T-cell (primary cell): ENCODE measurements at regions not wholly inside any gene's neighbourhood (a gene's known extent, or its start where the extent isn't known, plus 50 kb on each side); places are given as distances from the start of the nearest gene placed in this dataset.

Source experiments
- ATAC-seq, 4 experiments: fragments of 200-7000 bp in 3 of 4; fragments of 150-1000 bp in 1 of 4; cut with Tn5 transposase; replicated peaks in 1 of 4; 1 replicate in 3 of 4; 2 replicates in 1 of 4; pipeline ENCODE4 v1.10.0; 2021; ENCODE audit warnings: moderate library complexity in 3 of 4, mild to moderate bottlenecking in 2 of 4, moderate number of reproducible peaks in 1 of 4
- CTCF ChIA-PET, 2 donors: fragments of 300-600 bp; sonication (Branson Sonifier 250); formaldehyde crosslinking; loops; one replicate each; lab custom pipeline; 2022; ENCODE audit warnings: antibody characterized with exemption in 2 of 2; lab: Charles Lee
- POLR2A ChIA-PET, 2 donors: fragments of 300-600 bp; sonication (Branson Sonifier 250); formaldehyde crosslinking; loops; one replicate each; lab custom pipeline; 2022; ENCODE audit warnings: antibody characterized with exemption in 2 of 2; lab: Charles Lee
- DNase-seq, 35 experiments: peaks; one replicate each; pipeline versions ENCODE4 v3.0.0 to v3.0.0-alpha.2; 2013 to 2023
- H3K27ac ChIP-seq: one replicate; pipeline ENCODE4 v1.5.1; 2013; ENCODE audit warnings: low read length
- H3K27me3 ChIP-seq, 2 experiments: replicated peaks in 1 of 2; 1 replicate in 1 of 2; 2 replicates in 1 of 2; pipeline versions ENCODE4 v1.6.1 to v1.7.0; 2013; ENCODE audit warnings: low read length in 1 of 2, mixed read lengths in 1 of 2; ENCODE audit not compliant: control insufficient read depth in 2 of 2, insufficient read depth in 2 of 2; ENCODE audit errors: extremely low read depth in 1 of 2
- H3K36me3 ChIP-seq, 2 donors: 1 replicate in 1 of 2; 2 replicates in 1 of 2; pipeline versions ENCODE4 v1.6.1 to v1.7.0; 2013; ENCODE audit warnings: low read length in 1 of 2; ENCODE audit not compliant: control insufficient read depth in 2 of 2, insufficient read depth in 1 of 2; ENCODE audit errors: extremely low read depth in 1 of 2
- H3K4me1 ChIP-seq, 2 experiments: 1 replicate in 1 of 2; 2 replicates in 1 of 2; pipeline versions ENCODE4 v1.6.1 to v1.7.0; 2013; ENCODE audit warnings: low read length in 2 of 2, mixed read lengths in 1 of 2; ENCODE audit not compliant: insufficient read depth in 2 of 2, control insufficient read depth in 1 of 2; ENCODE audit errors: extremely low read depth in 1 of 2
- H3K4me3 ChIP-seq, 2 donors: 1 replicate in 1 of 2; 2 replicates in 1 of 2; pipeline versions ENCODE4 v1.5.1 to v1.7.0; 2013; ENCODE audit warnings: mild to moderate bottlenecking in 2 of 2, low read length in 1 of 2, moderate library complexity in 1 of 2; ENCODE audit not compliant: control insufficient read depth in 1 of 2; ENCODE audit errors: extremely low read depth in 1 of 2
- H3K9me3 ChIP-seq: 2 replicates; pipeline ENCODE4 v1.7.0; 2013
- H3K27ac Mint-ChIP-seq, 2 donors: one replicate each; pipeline ENCODE4 v1.8.0; 2020 to 2021; ENCODE audit warnings: mild to moderate bottlenecking in 2 of 2, mixed read lengths in 2 of 2
- H3K27me3 Mint-ChIP-seq, 2 donors: one replicate each; pipeline ENCODE4 v1.8.0; 2021 to 2022; ENCODE audit warnings: mixed read lengths in 2 of 2
- H3K36me3 Mint-ChIP-seq: one replicate; pipeline ENCODE4 v1.8.0; 2021; ENCODE audit warnings: mixed read lengths
- H3K4me1 Mint-ChIP-seq, 3 donors: one replicate each; pipeline ENCODE4 v1.8.0; 2020 to 2022; ENCODE audit warnings: mixed read lengths in 3 of 3, mild to moderate bottlenecking in 1 of 3
- H3K4me3 Mint-ChIP-seq, 3 donors: one replicate each; pipeline ENCODE4 v1.8.0; 2020 to 2022; ENCODE audit warnings: mild to moderate bottlenecking in 3 of 3, mixed read lengths in 3 of 3, moderate library complexity in 3 of 3
- H3K9me3 Mint-ChIP-seq, 3 donors: one replicate each; pipeline ENCODE4 v1.8.0; 2020 to 2022; ENCODE audit warnings: mixed read lengths in 3 of 3
- WGBS: methylation state at CpG from one replicate; pipeline ENCODE4 v1.1.5; 2013; ENCODE audit warnings: missing lambda C conversion rate; ENCODE audit not compliant: insufficient coverage; 5-methylcytosine and 5-hydroxymethylcytosine counted together

DNA sequence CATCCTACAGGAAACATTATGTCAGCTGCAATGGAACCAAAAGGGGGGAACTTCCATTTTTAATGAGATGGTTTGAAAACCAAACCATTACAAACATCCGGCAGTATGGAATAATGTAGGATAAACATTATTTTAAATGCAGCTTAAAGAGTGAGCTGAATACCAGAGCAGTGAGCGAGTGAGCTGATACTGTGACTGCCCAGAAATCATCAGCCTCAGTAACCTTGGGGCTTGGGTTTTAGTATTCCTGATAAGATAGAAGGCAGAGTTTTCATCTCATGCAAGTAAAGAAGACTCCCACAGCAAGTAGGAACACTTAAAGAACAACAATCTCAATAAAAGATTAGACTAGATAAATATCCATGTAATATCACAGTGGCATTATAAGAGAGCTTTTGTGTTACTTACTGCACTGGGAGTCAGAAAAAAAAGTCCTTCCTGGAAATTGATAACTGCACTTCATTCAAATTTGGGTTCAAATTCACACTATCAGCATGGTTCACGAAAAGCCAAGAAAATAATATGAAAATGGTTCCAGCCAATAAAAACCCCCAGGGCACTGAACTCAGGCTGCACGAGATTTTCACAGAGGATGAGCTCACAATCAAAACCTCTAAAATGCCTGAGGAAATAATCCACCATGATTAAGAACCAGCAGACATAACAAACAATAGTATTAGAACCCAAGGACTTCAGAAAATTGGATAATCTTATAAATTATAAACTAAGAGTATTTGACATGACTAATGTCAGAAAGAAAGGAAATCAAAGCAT, 115.7 kb downstream of the MTPAP start:
- no peaks in the 10 kb centered on the region for H3K36me3 ChIP-seq
- peaks cover 0 to 8% of the 10 kb centered on the region in 2 experiments for H3K27me3 ChIP-seq
- no peaks in the 10 kb centered on the region for H3K9me3 Mint-ChIP-seq
- DNase-seq (no peak), ATAC-seq (no peak)
- POLR2A ChIA-PET: no interaction called here
- CTCF ChIA-PET: interaction anchor here in 1 of 2 donors (0.6 kb wide), 1 partner anchor 1593 kb away, joined by 3 read pairs; no protein-coding TSS in a partner anchor
- no peak overlapping the region for H3K4me3 ChIP-seq
- H3K36me3 Mint-ChIP-seq: no peaks in the 10 kb centered on the region
- no peak overlapping the region for H3K27ac ChIP-seq
- no peak overlapping the region for H3K4me3 Mint-ChIP-seq
- H3K4me1 Mint-ChIP-seq: peaks cover 0 to 6% (median 2%) of the 10 kb centered on the region in 3 donors
- peaks cover 3 to 9% of the 10 kb centered on the region in 2 experiments for H3K4me1 ChIP-seq
- no CpG with 5 or more reads among the region's 4 CpGs for WGBS
- no peaks in the 10 kb centered on the region for H3K9me3 ChIP-seq
- no peak overlapping the region for H3K27ac Mint-ChIP-seq
- peaks cover 12 to 16% of the 10 kb centered on the region in 2 donors for H3K27me3 Mint-ChIP-seq

DNA sequence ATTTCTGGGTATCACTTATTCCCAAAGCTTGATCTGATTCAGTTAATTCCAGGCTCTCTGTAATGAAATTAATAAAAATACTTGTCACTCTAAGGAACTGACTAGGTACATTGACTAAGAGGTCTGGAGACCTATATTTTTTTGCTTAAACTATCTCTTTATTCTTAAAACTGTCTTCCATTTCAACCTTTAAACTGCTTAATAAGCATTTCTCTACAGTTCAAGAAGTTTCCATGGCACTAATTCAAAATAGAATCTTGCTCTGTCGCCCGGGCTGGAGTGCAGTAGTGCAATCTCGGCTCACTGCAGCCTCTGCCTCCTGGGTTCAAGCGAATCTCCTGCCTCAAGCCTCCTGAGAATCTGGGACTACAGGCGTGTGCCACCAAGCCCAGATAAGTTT, 117.4 kb downstream of the MTPAP start:
- H3K27ac ChIP-seq: no peak overlapping the region
- H3K4me3 ChIP-seq: no peak overlapping the region
- ChIA-PET CTCF (interaction anchor here in 1 of 2 donors (1.0 to 1.1 kb wide), 3 partner anchors 9 to 233 kb away, joined by 3 to 5 read pairs (median 4); no protein-coding TSS in a partner anchor), POLR2A (no interaction called here)
- no peaks in the 10 kb centered on the region for H3K9me3 ChIP-seq
- peaks cover 0 to 10% of the 10 kb centered on the region in 2 experiments for H3K27me3 ChIP-seq
- H3K36me3 ChIP-seq: no peaks in the 10 kb centered on the region
- ATAC-seq (no peak), DNase-seq (no peak)
- no peaks in the 10 kb centered on the region for H3K9me3 Mint-ChIP-seq
- 78% methylated on average over 4 of the region's 5 CpGs for WGBS
- H3K4me1 ChIP-seq: peaks cover 3 to 9% of the 10 kb centered on the region in 2 experiments
- no peak overlapping the region for H3K4me3 Mint-ChIP-seq
- H3K4me1 Mint-ChIP-seq: peaks cover 0 to 6% (median 2%) of the 10 kb centered on the region in 3 donors
- H3K27ac Mint-ChIP-seq: no peak overlapping the region
- H3K36me3 Mint-ChIP-seq: no peaks in the 10 kb centered on the region
- peaks cover 12 to 17% of the 10 kb centered on the region in 2 donors for H3K27me3 Mint-ChIP-seq

DNA sequence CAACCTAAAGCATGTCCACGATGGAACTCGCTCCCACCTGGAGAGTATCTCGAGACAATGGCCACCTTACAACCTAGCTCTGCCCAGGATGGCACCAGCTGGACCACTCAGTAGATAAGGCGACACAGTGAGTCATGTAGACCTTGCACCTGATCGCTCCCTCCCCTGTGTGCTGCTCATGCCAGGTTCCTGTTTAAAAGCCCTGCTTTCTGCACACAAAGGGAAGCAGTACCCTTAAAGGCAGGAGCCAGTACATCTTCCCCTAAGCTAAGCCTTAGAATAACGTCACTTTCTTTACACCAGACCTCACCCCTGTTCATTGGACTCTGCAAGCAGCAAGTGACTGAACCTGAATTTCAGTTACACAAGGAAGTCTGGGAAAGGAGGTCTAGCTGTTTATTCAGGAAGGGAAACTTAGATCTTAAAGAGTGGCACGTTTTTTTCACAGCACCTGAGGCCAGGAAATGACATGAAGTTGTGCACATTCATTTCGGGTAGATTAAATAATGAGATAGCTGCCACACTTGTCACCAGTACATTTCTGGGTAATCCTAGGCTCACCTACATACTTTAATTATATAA, 117.9 kb downstream of the MTPAP start:
- Histone ChIP-seq H3K36me3 (no peaks in the 10 kb centered on the region), H3K27me3 (peaks cover 0 to 10% of the 10 kb centered on the region in 2 experiments), H3K4me3 (no peak overlapping the region), H3K9me3 (no peaks in the 10 kb centered on the region), H3K4me1 (peaks cover 3 to 9% of the 10 kb centered on the region in 2 experiments), H3K27ac (no peak overlapping the region)
- ATAC-seq (no peak), DNase-seq (peak in 1 of 35 experiments; percentile 11)
- H3K9me3 Mint-ChIP-seq: no peaks in the 10 kb centered on the region
- 51% methylated on average over 5 of the region's 8 CpGs for WGBS
- H3K4me1 Mint-ChIP-seq: peaks cover 0 to 6% (median 2%) of the 10 kb centered on the region in 3 donors
- H3K27ac Mint-ChIP-seq: no peak overlapping the region
- H3K4me3 Mint-ChIP-seq: no peak overlapping the region
- POLR2A ChIA-PET: no interaction called here
- CTCF ChIA-PET: interaction anchor here in 1 of 2 donors (1.0 to 1.1 kb wide), 3 partner anchors 10 to 233 kb away, joined by 3 to 5 read pairs (median 4); no protein-coding TSS in a partner anchor
- no peaks in the 10 kb centered on the region for H3K36me3 Mint-ChIP-seq
- H3K27me3 Mint-ChIP-seq: peaks cover 12 to 17% of the 10 kb centered on the region in 2 donors

DNA sequence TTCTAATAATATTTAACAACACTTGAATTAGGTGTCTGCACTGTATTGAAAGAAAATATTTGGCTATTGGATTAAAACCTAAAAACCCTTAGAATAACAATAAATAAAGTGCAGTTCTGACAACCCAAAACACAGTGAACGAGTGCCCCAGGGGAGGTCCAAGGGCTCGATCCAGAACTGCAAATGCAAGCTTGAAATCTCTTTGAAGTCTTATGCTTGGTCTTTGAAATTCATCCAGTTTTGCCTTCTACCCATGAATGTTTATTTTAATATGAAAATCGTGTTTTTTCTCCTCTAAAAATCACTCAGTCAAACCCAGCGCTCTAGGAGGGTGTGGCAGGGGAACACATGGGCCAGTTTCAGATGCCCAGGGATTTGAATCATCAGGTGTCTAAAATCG, 119.5 kb downstream of the MTPAP start:
- Histone ChIP-seq H3K27me3 (peaks cover 0 to 10% of the 10 kb centered on the region in 2 experiments), H3K27ac (no peak overlapping the region), H3K9me3 (no peaks in the 10 kb centered on the region), H3K4me1 (peaks cover 3 to 9% of the 10 kb centered on the region in 2 experiments), H3K4me3 (no peak overlapping the region), H3K36me3 (no peaks in the 10 kb centered on the region)
- 67% methylated on average over 1 of the region's 5 CpGs for WGBS
- Mint-ChIP-seq H3K4me1 (peaks cover 0 to 6% (median 2%) of the 10 kb centered on the region in 3 donors), H3K4me3 (no peak overlapping the region), H3K36me3 (no peaks in the 10 kb centered on the region), H3K27ac (no peak overlapping the region), H3K27me3 (peaks cover 10 to 17% of the 10 kb centered on the region in 2 donors), H3K9me3 (no peaks in the 10 kb centered on the region)
- ChIA-PET POLR2A (no interaction called here), CTCF (interaction anchor here (0.5 to 0.6 kb wide), 2 partner anchors 473 to 1862 kb away, joined by 3 to 9 read pairs; no protein-coding TSS in a partner anchor)
- DNase-seq: no peak
- no peak for ATAC-seq

DNA sequence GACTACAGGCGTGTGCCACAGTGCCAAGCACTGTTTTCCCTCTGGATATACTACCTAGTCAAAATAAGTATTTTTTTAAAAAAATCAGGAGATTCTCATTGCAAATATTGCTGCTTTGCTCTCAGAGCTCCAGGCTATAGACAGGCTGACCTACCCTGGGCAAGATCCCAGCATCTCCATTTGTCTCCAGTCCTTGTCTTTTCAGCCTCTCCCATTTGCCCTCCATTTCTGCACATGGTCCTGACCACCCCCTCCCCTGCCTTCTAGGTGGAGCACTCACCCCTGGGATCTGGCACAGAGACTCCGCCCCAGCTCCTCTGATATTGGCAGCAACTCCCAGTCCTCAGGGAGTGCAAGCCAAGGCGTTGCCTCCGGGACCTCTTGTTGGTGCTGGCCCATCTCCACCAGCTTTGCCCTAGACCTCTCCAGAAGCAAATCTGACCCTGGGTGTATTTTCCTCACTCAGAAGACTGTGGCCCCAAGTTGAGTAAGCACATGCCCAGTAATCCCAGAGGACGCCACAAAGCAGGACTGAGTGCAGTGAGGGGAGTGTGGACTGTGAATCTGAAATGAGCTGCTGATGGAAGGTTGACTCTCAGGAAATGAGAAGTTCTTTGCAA, 120.6 kb downstream of the MTPAP start:
- no peaks in the 10 kb centered on the region for H3K36me3 ChIP-seq
- peak overlapping the region in 1 of 2 donors; percentile 37 for H3K27ac Mint-ChIP-seq
- CTCF ChIA-PET: interaction anchor here in 1 of 2 donors (0.5 kb wide), 1 partner anchor 468 kb away, joined by 3 read pairs; no protein-coding TSS in a partner anchor
- H3K9me3 Mint-ChIP-seq: no peaks in the 10 kb centered on the region
- no peaks in the 10 kb centered on the region for H3K9me3 ChIP-seq
- WGBS: 95% methylated on average over 4 of the region's 5 CpGs
- H3K4me3 ChIP-seq: no peak overlapping the region
- H3K27me3 Mint-ChIP-seq: peaks cover 9 to 15% of the 10 kb centered on the region in 2 donors
- no peaks in the 10 kb centered on the region for H3K36me3 Mint-ChIP-seq
- H3K4me1 ChIP-seq: peaks cover 3 to 9% of the 10 kb centered on the region in 2 experiments
- POLR2A ChIA-PET: no interaction called here
- ATAC-seq: no peak
- H3K27me3 ChIP-seq: peaks cover 0 to 10% of the 10 kb centered on the region in 2 experiments
- no peak overlapping the region for H3K27ac ChIP-seq
- H3K4me3 Mint-ChIP-seq: no peak overlapping the region
- peaks cover 0 to 6% (median 2%) of the 10 kb centered on the region in 3 donors for H3K4me1 Mint-ChIP-seq
- no peak for DNase-seq

DNA sequence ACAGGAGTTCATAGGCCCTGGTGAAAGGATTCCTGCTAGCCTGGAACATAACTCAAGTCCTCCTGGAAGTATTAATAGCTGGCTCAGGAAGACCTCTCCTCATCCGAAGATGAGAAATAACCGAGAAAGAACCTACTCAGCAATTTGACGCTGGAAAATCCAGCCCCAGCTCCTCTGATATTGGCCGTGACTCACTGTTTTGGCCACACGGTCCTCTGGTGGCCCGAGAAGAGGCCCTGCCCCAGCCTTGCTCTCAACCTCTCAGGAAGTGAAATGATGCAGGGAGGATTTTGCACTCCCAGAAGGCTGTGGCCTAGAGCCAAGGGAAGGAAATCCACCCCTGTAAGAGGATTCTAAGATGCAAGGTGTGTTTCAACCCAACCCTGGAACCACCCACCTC, 121.6 kb downstream of the MTPAP start:
- H3K36me3 Mint-ChIP-seq: no peaks in the 10 kb centered on the region
- H3K27ac Mint-ChIP-seq: no peak overlapping the region
- 81% methylated on average over 5 of the region's 6 CpGs for WGBS
- ATAC-seq (no peak), DNase-seq (no peak)
- no peak overlapping the region for H3K27ac ChIP-seq
- H3K4me3 ChIP-seq: no peak overlapping the region
- H3K27me3 Mint-ChIP-seq: peaks cover 6 to 16% of the 10 kb centered on the region in 2 donors
- ChIA-PET CTCF (no interaction called here), POLR2A (no interaction called here)
- H3K4me1 ChIP-seq: peaks cover 3 to 9% of the 10 kb centered on the region in 2 experiments
- peaks cover 0 to 15% of the 10 kb centered on the region in 2 experiments for H3K27me3 ChIP-seq
- no peak overlapping the region for H3K4me3 Mint-ChIP-seq
- H3K4me1 Mint-ChIP-seq: peaks cover 0 to 6% (median 2%) of the 10 kb centered on the region in 3 donors
- no peaks in the 10 kb centered on the region for H3K36me3 ChIP-seq
- H3K9me3 Mint-ChIP-seq: no peaks in the 10 kb centered on the region
- no peaks in the 10 kb centered on the region for H3K9me3 ChIP-seq
